Endothelial cell (in vitro differentiated cells): ENCODE measurements at regions not wholly inside any gene's neighbourhood (a gene's known extent, or its start where the extent isn't known, plus 50 kb on each side); places are given as distances from the start of the nearest gene placed in this dataset.

Source experiments
- DNase-seq: peaks from one replicate; pipeline ENCODE4 v3.0.0; 2021; ENCODE audit warnings: low spot score
- H3K27ac Mint-ChIP-seq: one replicate; pipeline ENCODE4 v1.8.0; 2021; ENCODE audit warnings: mixed read lengths, inconsistent platforms; ENCODE audit not compliant: unreplicated experiment
- H3K27me3 Mint-ChIP-seq: one replicate; pipeline ENCODE4 v1.8.0; 2021; ENCODE audit warnings: mild to moderate bottlenecking, moderate library complexity, mixed read lengths, inconsistent platforms; ENCODE audit not compliant: unreplicated experiment
- H3K36me3 Mint-ChIP-seq: one replicate; pipeline ENCODE4 v1.8.0; 2021; ENCODE audit warnings: mild to moderate bottlenecking, low read depth, mixed read lengths, inconsistent platforms; ENCODE audit not compliant: unreplicated experiment
- H3K4me1 Mint-ChIP-seq: one replicate; pipeline ENCODE4 v1.8.0; 2021; ENCODE audit warnings: mild to moderate bottlenecking, mixed read lengths, inconsistent platforms; ENCODE audit not compliant: unreplicated experiment
- H3K4me3 Mint-ChIP-seq: one replicate; pipeline ENCODE4 v1.8.0; 2021; ENCODE audit warnings: mild to moderate bottlenecking, mixed read lengths, inconsistent platforms; ENCODE audit not compliant: unreplicated experiment
- H3K9me3 Mint-ChIP-seq: one replicate; pipeline ENCODE4 v1.8.0; 2021; ENCODE audit warnings: mixed read lengths, inconsistent platforms; ENCODE audit not compliant: unreplicated experiment
- TF ChIP-seq, protein P1 (sequence below): fragments of 200-600 bp; sonication (generic); IDR thresholded peaks from one replicate; pipeline ENCODE4 v1.5.0; 2021; ENCODE audit warnings: antibody characterized with exemption; ENCODE audit not compliant: unreplicated experiment

DNA sequence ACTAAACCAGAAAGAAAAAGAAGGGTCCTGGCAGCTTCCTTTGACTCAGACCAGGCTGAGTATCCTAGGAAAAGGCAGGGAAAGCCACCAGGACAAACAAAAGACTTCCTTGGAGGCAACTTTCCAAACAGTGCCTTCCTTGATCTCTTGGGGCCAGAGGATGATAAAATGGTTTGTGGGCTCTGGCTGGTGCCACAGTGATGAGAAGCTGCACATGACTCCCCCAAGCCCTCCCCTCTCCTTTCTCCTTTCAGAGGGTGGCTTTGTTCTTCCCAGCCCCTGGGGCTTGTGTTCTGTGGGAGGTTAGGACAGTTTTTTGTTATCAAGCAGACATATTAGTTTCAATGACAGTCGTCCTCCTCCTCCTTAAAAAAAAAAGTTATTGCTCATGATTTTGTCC is 183.2 kb downstream of the SEM1 start:
- H3K4me3 Mint-ChIP-seq, result no peak overlapping the region
- H3K9me3 Mint-ChIP-seq, result no peaks in the 10 kb centered on the region
- TF ChIP-seq, protein P1, sequence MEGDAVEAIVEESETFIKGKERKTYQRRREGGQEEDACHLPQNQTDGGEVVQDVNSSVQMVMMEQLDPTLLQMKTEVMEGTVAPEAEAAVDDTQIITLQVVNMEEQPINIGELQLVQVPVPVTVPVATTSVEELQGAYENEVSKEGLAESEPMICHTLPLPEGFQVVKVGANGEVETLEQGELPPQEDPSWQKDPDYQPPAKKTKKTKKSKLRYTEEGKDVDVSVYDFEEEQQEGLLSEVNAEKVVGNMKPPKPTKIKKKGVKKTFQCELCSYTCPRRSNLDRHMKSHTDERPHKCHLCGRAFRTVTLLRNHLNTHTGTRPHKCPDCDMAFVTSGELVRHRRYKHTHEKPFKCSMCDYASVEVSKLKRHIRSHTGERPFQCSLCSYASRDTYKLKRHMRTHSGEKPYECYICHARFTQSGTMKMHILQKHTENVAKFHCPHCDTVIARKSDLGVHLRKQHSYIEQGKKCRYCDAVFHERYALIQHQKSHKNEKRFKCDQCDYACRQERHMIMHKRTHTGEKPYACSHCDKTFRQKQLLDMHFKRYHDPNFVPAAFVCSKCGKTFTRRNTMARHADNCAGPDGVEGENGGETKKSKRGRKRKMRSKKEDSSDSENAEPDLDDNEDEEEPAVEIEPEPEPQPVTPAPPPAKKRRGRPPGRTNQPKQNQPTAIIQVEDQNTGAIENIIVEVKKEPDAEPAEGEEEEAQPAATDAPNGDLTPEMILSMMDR, result no peak
- no peaks in the 10 kb centered on the region for H3K36me3 Mint-ChIP-seq
- no peaks in the 10 kb centered on the region for H3K27me3 Mint-ChIP-seq
- no peak for DNase-seq
- no peak overlapping the region for H3K27ac Mint-ChIP-seq
- no peaks in the 10 kb centered on the region for H3K4me1 Mint-ChIP-seq

DNA sequence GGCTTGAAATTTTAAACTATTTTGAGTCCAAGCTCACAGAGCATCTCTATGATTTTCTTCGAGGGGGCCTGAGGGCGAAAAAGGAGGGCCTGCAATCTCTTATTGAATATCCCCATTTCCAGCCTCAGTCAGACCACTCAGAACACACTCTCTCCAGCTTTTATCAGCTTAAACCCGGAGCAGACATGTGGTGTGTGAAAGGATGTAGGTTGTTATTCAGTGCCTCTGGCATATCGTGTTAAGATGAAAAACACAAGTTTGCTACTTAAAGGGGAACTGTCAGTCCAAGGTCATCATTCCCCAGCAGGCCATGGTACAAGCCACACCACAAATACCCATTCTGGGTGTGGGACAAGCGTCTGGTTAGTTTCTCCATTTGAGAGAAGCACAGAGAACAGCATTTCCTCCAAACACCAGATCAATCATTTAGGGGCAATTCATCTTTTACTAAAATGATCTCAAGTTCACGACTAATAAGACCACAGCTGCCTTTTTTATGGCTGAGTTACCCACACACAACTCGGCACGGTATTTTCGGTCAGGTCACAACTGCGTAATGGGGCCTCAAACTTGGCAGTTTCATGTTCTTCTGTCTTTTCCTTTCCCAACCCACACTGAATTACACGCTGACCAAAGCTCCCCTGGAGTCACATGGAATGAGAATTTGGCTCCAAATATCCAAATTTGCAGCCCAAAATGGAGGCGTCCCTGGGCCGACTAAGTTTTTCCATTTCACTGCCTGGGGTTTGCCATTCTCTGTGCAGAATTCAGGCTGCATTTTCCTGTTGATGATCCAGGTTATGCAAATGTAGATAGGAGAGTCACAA is 188.4 kb downstream of the SEM1 start:
- DNase-seq, result no peak
- TF ChIP-seq, protein P1, result no peak
- Mint-ChIP-seq H3K4me3 (no peak overlapping the region), H3K9me3 (no peaks in the 10 kb centered on the region), H3K36me3 (no peaks in the 10 kb centered on the region), H3K4me1 (no peaks in the 10 kb centered on the region), H3K27me3 (no peaks in the 10 kb centered on the region), H3K27ac (no peak overlapping the region)

- Mint-ChIP-seq H3K4me3 (no peak overlapping the region), H3K36me3 (no peaks in the 10 kb centered on the region), H3K27me3 (no peaks in the 10 kb centered on the region), H3K27ac (no peak overlapping the region), H3K4me1 (no peaks in the 10 kb centered on the region), H3K9me3 (no peaks in the 10 kb centered on the region)
- TF ChIP-seq, protein P1, result no peak
- no peak for DNase-seq
These were observed 186.5 kb upstream of the SLC25A13 start for GRCh38 chr7:96508371-96508770.

DNA sequence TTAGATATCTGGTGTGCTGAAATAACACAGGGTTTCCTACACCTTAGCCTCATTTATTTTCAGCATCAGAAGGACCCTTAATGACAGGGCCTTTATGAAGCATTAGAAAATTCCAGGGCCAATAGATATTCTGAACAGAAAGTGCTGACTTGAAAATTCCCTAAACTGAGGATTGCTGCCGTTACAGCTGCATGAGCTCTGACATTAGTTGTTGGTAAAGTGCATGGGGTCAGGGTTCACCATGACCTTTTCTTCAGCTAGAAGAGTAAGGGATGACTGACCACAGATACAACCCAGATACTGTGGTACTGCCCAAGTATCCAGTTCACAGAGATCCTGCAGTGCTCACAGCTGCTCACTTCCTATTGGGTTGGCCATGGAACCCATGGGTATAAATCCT is 181.7 kb upstream of the SLC25A13 start:
- TF ChIP-seq, protein P1, result no peak
- DNase-seq, result no peak
- Mint-ChIP-seq H3K4me1 (no peaks in the 10 kb centered on the region), H3K27me3 (no peaks in the 10 kb centered on the region), H3K27ac (no peak overlapping the region), H3K9me3 (no peaks in the 10 kb centered on the region), H3K36me3 (no peaks in the 10 kb centered on the region), H3K4me3 (no peak overlapping the region)

DNA sequence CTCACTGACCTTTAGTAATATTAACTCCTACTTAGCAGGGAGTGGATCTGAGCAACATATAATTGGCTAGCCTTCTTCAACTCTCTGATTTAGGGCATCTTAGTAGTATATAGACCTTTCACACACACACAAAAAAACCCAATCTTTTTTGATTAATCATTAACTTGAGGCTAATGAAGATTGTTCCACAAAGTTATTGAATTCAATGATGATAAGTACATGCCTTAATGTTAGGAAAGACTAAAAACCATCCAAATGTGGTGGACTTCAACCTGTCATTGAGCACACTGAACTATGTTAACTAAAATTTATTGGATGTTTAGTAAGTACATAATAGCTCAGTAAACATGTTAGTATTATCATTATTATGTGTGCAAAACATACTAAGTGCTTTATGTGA is 179.4 kb upstream of the SLC25A13 start:
- Mint-ChIP-seq H3K9me3 (no peaks in the 10 kb centered on the region), H3K4me3 (no peak overlapping the region), H3K27ac (no peak overlapping the region)

More for the DNA sequence above, 179.4 kb upstream of the SLC25A13 start:
- H3K4me1 Mint-ChIP-seq, result no peaks in the 10 kb centered on the region
- no peak for DNase-seq
- TF ChIP-seq, protein P1, result no peak
- H3K36me3 Mint-ChIP-seq, result no peaks in the 10 kb centered on the region
- no peaks in the 10 kb centered on the region for H3K27me3 Mint-ChIP-seq
